ENCODE measurements at regions not wholly inside any gene's neighbourhood (a gene's known extent, or its start where the extent isn't known, plus 50 kb on each side); places are given as distances from the start of the nearest gene placed in this dataset.

DNA sequence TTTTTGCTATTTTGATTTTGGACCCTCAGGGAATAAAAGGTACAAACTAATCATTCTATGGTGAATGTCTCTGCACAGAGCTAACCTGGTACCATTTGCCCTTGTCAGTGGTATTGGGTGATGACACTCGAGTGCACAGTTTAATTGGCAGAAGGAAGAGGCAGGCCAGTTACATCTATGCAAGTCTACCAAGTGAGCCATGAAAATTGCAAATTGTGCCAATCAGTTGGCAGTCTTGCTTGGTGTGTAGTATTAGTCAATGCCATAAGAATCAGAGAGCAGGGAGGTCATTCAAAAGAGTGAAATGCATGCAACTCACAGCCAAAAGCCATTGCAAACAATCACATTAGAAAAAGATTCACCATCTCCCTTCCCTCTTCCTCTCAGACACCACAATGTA is 479.6 kb downstream of the ADAMTS20 start:
- Histone ChIP-seq H3K27ac (no peak overlapping the region), H3K4me3 (no peak overlapping the region)
- TF ChIP-seq, protein P1, sequence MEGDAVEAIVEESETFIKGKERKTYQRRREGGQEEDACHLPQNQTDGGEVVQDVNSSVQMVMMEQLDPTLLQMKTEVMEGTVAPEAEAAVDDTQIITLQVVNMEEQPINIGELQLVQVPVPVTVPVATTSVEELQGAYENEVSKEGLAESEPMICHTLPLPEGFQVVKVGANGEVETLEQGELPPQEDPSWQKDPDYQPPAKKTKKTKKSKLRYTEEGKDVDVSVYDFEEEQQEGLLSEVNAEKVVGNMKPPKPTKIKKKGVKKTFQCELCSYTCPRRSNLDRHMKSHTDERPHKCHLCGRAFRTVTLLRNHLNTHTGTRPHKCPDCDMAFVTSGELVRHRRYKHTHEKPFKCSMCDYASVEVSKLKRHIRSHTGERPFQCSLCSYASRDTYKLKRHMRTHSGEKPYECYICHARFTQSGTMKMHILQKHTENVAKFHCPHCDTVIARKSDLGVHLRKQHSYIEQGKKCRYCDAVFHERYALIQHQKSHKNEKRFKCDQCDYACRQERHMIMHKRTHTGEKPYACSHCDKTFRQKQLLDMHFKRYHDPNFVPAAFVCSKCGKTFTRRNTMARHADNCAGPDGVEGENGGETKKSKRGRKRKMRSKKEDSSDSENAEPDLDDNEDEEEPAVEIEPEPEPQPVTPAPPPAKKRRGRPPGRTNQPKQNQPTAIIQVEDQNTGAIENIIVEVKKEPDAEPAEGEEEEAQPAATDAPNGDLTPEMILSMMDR (IDR thresholded peaks at IDR 0.05), result no peak
- DNase-seq (ENCODE audit: low spot score), result no peak

DNA sequence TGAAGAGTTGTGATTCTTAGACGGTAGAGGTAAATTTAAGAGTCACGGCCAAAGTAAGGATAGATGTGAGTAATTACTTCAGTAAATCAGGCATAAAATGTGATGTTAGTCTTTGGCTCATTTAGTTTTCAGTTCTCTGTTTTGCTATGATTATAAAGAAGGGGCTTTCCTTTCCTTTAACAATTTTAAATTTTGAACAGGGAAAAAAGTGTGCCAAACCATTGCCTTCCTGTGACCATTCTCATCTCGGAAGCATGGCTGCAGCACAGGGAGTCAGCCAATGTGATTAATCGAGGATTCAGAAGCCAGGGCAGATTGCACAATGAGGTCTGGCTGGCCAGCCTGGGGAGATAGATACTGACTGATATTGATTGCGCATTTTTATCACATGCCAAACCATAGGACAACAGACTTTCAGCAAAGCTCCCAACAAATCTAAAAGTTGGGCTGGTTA is 480.2 kb upstream of the PRICKLE1 start:
- Histone ChIP-seq H3K4me3 (no peak overlapping the region), H3K27ac (no peak overlapping the region)
- TF ChIP-seq, protein P1 (IDR thresholded peaks at IDR 0.05), result no peak
- DNase-seq (ENCODE audit: low spot score), result no peak

DNA sequence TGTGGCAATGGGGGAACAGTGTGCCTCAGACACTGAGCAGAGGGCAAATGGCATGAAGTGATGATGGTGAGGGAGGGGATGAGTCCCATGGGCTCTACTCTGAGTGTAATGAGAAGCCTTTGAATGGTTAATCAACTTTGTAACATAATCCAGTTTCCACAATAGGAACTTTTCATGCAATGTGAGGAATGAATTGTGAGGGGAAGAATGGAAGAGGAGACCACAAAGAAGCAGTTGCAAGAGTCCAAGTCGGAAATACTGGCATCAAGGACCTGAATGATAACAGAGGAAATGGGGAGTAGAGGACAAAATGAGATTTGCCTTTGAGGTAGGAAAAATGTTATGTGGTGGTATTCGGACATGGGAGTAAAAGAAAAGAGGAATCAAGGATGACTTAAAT is 476.9 kb upstream of the PRICKLE1 start:
- DNase-seq (ENCODE audit: low spot score), result no peak
- TF ChIP-seq, protein P1 (IDR thresholded peaks at IDR 0.05), result no peak
- Histone ChIP-seq H3K4me3 (no peak overlapping the region), H3K27ac (no peak overlapping the region)

DNA sequence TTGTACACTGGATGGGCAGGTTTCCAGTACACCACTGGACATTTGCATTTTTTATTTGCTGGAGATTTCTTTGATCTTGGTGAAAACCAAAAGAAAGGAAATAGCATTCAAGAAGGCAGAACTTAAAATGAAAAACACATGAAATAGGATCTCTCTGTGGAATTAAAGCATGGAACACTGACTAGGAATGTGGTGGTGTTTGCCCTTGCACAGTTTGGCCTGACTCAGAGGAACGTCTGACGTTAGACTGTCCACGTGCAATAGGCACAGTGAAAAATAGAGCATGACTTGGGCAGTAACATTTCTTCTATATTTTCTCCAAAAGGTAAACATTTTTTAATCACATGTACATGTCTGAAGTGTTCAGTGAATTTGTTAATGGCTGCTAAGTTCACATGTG is 474.1 kb upstream of the PRICKLE1 start:
- TF ChIP-seq, protein P1 (IDR thresholded peaks at IDR 0.05), result no peak
- no peak for DNase-seq (ENCODE audit: low spot score)
- no peak overlapping the region for H3K27ac ChIP-seq
- no peak overlapping the region for H3K4me3 ChIP-seq

DNA sequence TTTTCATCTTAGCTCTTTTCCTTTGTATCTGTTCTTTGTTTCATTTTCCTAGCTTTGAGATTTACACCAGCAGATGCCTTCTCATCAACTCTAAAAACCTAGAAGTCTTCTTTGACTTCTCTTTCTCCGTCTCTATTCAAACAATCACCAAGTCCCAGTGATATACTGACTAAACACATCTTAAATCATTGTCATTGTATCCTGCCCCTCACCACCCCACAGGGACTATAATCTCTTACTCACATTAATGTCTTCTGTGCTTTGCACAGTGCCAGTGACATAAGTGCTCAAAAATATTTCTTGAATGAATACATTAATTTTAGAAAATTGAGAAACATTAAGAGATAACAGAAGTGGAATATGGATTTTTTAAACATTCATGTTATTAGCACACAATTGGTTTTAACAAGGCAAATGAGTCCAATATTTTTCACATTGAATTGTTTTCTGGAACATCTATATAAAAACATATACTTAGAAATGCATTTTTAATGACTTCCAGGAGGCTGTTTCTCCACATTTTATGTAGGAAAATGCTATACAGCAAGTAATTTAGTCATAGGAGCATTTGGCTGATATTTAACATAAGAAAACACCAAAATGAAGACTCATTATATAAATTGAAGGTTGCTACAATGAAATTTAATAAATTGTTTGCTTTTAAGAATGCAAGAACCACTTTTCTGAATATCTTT is 472.8 kb upstream of the PRICKLE1 start:
- TF ChIP-seq, protein P1 (IDR thresholded peaks at IDR 0.05), result no peak
- no peak overlapping the region for H3K4me3 ChIP-seq
- DNase-seq (ENCODE audit: low spot score), result no peak
- H3K27ac ChIP-seq, result no peak overlapping the region

DNA sequence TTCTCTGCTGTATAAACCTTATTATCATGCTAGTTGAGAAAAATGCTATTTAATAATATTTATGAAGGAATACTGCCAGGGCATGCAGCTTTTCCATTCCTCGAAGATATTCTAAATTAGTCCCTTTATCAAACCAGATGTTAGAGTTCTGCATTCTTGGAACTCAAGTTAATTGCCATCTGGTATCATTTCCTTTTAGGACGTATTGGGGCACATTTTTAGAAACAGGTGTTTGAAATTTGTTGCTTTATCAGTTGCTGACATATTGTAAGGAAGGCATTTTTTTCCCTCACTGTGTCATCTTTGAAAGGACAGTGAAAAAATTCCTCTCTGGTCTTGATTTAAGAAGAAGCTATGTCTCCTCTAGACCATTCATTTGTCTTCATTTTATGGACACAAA is 471.2 kb upstream of the PRICKLE1 start:
- no peak overlapping the region for H3K4me3 ChIP-seq
- TF ChIP-seq, protein P1 (IDR thresholded peaks at IDR 0.05), result no peak
- DNase-seq (ENCODE audit: low spot score), result no peak
- no peak overlapping the region for H3K27ac ChIP-seq

DNA sequence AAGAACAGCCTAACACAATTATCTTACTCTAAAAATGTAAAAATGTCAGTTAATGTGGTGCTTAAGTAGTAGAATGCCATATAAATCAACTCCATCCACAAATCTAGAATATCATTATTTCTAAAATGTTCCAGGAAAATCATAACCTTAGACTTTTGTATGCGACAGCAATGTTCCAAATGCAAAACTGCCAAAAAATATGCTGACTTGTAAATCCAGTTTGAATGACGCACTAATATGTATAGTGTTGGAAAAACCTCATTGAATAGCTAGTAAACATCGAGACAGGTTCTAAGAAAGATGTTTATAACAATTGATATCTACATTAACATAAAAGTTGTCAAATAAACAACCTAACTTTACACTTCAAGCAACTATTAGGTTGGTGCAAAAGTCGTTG is 469.1 kb upstream of the PRICKLE1 start:
- no peak for DNase-seq (ENCODE audit: low spot score)
- TF ChIP-seq, protein P1 (IDR thresholded peaks at IDR 0.05), result no peak
- H3K27ac ChIP-seq, result no peak overlapping the region
- no peak overlapping the region for H3K4me3 ChIP-seq

Data from coronary artery (tissue), 2 donors.